ENCODE measurements at regions not wholly inside any gene's neighbourhood (a gene's known extent, or its start where the extent isn't known, plus 50 kb on each side); places are given as distances from the start of the nearest gene placed in this dataset.
"Not testable (repeated sequence)": the region's sequence is repeated elsewhere in the genome, so short reads cannot be mapped to it uniquely, and the experiment has no call there.

DNA sequence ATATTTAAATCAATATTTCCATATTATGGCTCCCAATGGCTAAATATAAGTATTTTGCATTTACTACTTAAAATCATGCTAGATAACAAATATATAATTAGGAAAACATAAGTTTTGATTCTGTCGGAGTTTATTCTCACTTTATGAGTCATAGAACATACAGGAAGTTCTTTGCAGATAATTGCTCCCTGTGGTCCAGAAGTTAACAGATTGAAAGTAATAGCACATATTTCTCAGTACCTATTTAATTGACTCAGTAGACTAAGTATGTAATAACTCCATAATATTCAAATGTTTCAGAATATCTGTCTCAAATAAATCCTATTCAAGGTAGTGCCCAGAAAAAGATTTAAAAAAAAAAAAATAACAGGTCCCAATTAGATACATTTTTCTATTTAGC lies 806.0 kb upstream of the ATXN7L3B start:
- no peak for DNase-seq

DNA sequence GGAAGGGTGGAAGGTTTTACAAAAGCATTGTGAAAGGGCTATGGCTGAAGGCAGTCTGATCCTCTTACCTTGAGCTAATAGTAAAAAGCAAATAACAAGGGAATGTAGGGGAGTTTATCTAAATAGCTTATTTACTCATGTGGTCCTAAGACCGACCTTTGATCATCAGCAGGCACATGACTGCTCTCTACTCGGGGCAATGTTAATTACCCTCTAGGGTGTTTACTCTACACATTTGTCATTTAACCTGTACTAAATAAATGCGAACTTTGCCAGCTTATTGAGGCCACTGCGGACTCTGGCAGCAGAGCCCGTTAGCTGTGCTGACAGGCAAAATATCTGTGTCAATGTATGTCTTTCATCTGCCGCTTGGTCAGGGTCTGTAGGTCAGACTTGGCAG lies 768.3 kb upstream of the ATXN7L3B start:
- DNase-seq, result no peak

DNA sequence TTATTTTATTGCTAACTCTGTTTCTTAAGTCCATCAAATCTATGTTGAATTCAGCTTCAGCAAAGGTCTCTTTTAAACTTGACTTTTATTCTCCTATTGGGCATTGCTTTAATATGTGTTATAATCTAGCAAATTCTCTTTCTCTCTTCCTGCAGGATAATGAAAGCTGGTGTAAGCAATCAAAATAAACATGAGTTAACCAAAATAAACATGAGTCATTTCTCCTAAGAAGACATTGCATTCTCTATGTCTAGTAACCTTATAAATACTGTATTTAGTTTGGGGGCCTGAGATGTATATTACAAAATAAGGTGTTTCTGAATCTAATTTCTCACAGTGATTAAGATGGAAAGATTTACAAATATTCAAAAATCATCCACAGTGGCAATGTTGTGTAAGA lies 739.1 kb upstream of the ATXN7L3B start:
- DNase-seq, result no peak

DNA sequence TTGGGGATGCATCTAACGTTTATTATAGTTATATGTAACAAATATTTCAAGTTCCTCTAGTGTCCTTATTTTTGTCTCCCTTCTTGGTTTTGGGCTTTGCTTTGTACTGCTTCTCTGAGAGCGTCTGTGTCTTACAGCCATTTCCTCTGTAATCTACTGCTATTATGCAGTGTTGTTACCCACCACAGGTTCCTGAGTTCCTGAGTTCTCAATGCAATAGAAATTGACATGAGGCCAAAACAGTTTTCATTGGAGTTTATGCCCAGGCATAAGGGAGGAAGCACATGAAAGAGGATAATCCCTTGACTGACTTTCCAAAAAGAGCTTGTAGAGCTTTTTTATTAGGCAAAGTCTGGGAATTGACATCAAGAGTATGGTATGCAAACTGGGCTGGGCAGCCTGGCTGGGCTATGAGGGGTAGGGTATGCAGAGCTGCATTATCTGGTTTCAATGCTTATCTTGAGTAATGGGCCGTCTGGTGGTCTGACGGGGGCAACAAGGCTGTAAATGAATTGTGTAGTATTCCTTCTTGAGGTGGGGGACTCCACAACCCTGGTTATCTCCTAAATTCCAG lies 722.5 kb upstream of the ATXN7L3B start:
- no peak for DNase-seq

DNA sequence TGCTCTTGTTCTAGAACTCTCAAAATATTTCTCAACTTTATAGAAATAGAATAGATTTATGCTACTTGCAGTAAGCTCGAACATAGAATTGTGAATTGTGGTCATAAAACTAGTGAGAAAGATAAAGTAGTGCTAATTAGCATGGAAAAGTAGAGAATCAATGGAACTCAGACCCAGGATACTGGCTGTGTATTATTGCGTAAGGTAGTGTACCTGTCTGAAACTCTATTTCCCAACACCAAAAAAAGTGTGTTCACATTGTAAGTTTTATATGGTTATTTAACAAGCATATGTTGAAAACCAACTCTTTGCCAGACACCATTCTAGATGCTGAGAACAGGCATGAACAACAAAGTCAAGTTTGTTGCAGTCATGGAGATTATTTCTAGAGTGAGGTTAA lies 720.5 kb upstream of the ATXN7L3B start:
- DNase-seq, result no peak

DNA sequence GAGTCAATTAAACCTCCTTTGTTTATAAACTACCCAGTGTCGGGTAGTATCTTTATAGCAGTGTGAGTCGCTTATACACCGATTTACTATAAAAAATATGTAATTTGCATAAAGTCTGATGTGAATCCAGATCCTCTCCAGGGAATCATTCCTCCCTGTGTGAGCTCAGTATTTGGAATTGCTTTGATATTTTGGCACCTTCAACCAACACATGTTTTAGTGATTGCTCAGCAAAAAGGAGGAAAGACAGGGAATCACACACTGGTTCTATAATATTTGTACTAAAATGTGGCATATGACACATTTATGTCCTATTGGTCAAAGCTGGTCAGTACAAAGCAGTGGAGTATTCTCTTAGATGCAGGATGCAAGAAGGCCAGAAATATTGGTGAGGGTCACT lies 703.9 kb upstream of the ATXN7L3B start:
- DNase-seq, result no peak

DNA sequence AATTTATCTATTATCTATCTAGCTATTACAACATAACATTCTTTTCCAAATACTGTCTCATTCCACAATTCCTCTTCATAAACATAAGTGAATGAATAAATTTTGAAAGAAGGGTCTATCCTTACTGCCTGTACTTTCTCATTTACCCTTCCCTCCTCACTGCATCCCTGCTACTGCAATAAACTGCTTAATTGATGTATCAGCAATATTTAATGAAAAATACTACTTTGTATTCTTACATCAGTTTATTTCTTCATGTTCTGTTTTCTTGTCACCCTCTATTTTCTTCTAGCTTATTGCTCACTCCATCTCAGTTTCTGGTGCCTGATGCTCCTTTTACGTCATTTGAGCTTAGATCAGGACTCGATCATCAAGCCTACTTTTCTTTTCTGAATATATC lies 695.7 kb upstream of the ATXN7L3B start:
- no peak for DNase-seq

DNA sequence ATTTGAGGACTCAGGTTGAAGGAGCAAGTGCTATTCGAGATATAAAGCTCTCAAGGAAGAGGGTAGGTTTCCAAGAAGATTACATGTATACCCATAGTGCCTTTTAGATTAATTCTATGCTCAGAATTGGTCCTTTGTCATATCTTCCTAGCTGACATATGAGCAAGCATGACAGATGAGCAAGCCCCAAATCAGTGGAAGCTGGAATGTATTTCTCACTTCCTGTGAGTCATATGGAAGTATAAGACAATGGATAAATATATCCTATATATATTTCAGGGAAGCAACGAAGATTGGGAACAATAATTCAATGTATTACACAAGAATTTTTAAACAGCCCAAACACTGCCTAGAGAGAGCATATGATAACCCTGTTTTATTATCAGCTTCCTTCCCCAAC lies 674.1 kb upstream of the ATXN7L3B start:
- no peak for DNase-seq

DNA sequence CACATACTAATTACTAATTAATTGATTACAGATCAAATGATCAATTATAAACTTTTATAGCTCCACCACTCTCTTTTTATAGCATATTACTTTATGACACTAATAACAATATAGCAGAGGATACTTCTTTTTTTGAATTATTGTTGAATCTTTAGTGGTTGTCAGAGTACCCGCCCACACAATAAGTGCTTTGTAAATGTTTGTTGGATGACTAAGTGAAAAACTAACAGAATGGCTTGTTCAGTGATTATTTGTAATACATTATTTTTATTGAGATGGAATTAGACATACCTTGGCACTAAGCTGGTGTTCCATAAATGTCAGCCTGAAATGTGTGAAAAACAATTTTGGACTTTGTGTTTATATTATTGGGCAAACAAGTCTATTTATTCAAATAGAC lies 670.5 kb upstream of the ATXN7L3B start:
- DNase-seq, result no peak

DNA sequence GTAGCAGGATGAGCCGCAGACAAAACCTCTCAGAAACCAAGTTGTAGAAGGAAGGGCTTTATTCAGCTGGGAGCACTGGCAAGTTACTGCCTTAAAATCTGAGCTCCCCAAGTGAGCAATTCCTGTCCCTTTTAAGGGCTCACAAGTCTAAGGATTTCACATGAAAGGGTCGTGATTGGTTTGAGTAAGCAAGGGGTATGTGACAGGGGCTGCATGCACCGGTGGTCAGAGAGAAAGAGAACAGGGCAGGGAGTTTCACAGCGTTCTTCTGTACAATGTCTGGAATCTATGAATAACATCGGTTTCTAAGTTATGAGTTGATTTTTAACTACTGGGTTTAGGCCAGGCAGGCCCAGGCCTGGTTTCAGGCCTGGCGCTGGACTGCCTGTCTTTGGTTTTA lies 660.3 kb upstream of the ATXN7L3B start:
- not testable (repeated sequence) for DNase-seq

DNA sequence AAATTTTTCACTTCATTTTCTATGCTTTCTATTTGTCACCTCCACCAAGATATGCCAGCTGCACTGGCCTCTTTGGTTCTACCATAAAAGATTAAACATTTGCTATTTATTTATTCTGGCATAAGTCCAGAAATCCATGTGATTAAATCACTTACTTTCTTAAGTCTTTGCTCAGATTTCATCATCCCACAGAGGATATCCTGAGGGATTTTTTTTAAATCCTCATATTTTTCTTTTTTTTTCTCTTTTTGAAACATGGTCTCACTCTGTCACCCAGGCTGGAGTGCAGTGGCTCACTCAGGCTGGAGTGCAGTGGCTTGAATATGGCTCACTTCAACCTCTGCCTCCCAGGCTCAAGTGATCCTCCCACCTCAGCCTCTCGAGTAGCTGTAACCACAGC lies 645.4 kb upstream of the ATXN7L3B start:
- DNase-seq, result no peak

DNA sequence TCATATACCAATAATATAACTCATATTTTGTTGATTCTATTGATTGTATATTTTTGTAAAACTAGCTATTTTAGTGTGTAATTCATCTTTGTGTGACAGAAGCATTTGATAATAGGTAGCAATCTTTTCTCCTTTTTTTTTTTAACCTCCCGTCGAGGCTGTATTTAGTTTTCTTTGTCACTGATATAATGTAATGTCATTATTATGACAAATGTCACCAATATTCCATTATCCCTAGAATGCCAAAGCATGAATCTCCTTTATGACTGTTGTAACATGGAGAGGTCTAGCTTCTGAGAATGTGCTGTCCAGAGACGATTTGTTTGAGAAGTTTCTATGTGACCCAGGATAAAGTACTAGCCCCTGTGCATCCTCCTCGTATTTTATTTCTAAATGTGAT lies 639.0 kb upstream of the ATXN7L3B start:
- no peak for DNase-seq

DNA sequence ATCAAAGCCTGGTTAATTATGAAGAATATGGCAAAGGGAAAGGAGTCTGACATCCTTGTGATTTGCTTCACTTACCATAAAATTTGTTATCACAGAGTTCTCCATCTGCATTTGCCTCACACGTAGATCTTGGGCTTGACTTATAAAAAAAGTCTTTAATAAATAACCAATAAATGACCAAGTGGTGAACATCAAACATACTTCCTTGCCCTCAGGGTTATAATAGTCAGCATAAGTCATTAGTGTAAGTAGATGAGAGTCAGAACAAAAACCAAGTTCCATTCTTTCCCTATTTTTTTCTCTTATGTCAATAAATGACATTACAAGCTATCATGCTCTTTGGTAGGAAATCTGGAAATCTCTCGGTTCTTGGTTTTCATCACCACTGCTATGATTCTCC lies 635.4 kb upstream of the ATXN7L3B start:
- DNase-seq, result no peak

DNA sequence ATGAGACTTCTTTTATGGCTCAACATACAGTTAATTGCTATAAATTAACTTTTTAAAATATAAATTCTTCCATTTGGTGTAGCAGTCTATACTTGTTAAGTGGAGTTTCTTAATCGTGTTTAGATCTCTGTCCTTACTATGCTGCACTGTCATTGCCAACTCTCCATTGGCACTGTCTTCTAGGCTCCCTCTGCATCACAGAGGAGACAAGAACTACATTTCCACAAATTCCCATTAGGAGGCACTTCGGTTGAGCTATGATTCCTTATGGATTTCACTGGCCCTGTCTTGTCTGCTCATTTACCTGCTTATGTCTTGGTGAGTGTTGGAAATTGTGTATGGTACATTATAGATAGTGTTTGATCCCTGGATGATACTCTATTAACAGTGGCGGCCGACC lies 630.9 kb upstream of the ATXN7L3B start:
- DNase-seq, result no peak

DNA sequence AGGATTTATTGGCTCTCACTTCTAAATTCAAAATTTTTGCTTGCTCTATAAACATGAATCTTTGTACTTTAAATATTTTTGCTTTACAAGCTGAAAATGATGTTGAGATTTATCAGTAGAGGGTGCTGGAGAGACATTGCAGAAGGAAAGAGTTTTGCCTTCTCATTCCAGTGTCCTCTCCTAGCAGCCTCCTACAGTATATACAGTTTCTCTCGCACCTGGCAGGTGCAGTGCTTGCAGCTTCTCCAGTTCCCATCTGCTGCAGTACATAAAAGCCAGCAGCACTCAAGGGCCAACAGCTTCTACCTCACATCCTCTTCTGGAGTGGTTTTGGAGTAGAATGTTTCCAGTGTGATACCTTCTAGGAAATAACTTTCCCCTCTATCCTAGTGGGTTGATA lies 601.8 kb upstream of the ATXN7L3B start:
- DNase-seq, result no peak

DNA sequence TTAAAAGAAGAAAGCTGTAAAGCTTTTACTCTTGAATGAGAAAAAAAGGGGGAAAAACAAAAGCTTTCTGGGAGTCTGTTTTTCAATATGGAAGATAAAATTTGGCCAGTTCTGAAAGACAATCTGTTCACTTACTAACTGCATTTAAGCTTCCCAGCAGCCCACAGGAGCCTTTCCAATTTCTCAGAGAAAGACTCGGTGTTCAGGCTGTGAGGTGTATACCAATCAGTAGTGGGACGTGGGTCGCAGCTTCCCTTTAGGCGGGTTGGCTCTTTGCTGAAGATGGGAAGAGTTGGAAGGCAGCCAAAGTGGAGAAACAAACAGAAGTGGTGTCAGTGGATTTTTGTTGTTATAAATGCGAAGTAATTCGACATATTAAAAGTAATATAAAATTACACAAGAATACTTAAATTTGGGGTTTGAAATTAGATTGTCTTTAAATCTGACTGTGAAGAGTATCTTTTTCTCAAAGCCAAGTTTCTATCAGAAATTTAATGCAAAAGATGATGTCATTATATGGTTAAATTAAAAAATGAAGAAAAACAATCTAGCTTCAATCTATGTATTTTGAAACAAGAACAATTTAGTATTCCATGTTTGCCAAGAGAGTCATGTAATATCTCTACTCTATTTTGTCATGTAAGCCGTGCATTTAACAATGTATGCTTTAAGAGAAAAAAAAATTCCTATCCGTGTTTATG lies 590.2 kb upstream of the ATXN7L3B start:
- DNase-seq, result no peak

DNA sequence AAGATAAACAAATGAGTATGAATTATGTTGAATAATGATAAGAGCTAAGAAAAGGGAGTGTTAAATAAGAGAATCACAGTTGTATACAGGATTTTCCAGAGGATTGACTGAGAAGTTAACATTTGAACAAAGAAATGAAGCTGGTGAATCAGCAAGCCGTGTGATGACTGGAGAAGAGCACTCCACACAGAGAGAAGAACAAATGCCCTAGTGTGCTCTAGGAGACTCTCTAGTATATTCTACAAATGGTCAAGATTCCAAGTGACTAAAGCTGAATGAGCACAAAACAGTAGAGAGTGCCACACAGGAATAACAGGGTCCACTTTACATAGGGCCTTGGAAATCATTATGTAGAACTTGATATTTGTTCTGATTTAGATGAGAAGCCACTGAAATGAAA lies 587.1 kb upstream of the ATXN7L3B start:
- DNase-seq, result no peak

DNA sequence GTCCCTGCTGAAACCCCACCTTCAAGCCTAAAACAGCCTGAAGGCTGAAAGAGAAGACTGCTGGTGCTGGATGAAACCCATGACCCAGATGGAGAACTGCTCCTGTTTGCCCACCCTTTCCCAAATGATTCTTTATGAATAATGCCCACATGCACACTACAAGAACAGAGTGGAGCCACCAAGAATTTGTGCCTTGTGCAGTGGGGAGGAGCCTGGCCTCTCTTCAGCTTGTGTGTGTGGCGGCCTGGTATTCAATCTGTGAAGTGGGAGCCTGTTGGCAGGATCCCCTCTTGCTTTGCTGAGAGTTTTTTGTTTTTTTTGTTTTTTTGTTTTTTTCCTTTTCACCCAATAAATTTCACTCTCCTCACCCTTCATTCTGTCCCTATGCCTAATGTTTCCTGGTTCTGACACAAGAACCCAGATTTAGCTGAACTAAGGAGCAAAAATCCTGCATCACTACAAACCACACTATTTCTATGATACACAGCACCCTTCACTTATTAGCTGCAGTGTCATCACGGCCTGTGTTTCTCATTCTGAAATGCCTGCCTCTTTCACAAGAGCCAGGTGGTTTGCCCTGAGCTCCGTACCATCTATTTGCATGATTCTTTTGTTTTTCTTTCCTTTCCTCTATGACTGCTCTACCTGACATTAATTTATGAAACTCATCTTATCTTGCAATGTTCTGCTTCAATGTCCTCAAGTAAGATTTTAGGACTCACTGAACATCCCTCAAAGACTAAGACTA lies 585.5 kb upstream of the ATXN7L3B start:
- no peak for DNase-seq

DNA sequence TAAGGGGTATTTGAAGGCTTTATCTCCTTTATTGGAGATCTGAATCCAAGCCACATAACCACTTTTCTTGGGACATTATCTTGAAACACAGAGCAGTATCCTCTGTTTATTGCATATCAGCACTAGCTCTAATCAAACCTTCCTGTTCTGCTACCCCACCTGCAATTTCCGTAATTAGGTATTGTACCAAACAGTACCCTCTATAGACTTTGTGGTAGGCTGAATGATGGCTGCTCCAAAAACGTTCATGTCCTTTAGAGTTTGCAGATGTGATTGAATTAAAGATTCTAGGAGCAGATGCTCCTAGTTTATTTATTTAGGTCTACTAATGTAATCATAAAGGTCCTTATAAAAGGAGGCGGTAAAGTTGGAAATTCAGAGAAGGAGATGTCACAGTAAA lies 573.0 kb upstream of the ATXN7L3B start:
- no peak for DNase-seq

DNA sequence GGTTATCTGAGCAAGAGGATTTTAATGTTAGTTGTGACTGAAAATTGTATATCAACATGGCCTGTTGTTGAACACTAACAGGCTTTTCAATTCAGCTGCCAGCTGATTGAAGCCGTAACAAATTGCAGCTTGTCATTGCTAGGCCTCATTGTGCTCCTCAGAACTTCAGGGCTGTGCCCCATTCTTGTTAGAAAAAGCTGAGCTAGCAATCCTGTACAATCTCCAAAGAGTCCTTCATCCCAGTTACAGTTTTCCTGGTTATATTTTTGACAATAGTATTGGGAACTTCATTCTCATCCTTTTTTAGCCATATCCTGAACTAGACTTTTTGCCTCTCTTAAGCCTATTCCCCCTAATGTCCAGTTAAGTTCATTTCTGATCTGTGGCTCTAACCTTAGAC lies 564.1 kb upstream of the ATXN7L3B start:
- no peak for DNase-seq

DNA sequence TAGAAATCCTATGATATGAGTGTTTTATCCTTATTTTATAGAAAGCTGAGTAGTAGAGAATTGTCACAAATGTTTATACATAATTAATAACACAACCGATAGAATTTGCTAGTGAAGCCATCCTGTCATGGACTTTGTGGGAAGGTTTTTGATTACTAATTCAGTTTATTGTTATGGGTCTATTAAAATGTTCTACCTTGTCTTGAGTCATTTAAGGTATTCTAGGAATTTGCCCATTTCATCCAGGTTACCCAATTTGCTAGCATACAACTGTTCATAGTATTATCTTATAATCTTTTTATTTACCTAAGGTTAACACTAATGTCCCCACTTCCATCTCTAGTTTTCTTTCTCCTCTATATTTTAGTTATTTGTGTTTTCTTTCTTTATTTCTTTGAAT lies 553.1 kb upstream of the ATXN7L3B start:
- no peak for DNase-seq

DNA sequence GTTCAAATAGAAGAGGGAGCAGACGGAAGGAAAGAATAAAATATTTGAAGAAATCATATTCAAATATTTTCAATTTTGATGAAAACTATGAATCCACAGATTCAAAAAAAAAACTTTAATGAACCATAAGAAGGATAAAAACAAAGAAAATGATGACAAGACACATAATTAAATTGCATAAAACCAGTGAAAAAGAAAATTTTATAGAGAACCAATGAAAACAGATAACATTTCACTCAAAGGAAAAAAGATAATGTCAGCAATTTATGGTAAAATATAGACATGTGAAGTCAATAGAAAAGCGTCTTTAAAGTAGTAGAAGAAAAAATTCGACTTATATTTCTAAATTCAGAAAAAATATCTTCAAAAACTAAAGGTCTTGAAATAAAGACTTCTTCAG lies 546.5 kb upstream of the ATXN7L3B start:
- no peak for DNase-seq

DNA sequence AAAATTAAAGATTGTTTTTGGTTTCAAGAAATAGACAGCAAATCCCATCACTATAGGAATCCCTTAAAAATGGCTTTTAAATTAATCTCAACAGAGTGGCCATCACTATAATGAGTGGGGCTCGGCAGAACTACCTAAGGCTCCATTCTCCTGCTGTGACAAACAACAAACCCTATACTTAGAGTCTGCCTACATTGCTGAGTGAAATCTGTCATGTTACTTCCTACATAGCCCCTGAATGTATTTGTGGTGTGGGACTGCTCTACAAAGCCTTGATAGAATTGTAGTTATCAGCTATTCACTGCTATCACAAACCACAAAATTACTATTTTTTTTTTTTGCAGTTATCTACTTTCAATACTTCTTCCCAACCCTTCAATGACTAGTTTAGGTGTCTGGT lies 538.7 kb upstream of the ATXN7L3B start:
- no peak for DNase-seq

DNA sequence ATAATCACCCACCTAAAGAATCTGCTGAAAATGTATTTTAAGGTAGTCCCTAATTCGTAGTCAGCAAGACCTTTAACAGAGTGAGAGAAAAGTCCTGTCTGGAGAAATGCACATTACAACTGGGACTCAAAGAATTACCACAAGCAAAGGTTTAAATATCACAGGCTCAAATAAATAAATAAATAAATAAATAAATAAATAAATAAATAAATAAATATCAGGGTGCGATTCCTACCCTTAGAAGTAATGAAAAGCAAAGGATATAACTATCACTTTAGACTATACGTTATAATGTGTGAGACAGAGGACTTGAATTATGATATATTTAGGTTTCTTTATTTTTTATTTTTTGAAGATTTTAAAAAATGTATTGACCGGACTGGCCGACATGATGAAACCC lies 522.5 kb upstream of the ATXN7L3B start:
- no peak for DNase-seq

DNA sequence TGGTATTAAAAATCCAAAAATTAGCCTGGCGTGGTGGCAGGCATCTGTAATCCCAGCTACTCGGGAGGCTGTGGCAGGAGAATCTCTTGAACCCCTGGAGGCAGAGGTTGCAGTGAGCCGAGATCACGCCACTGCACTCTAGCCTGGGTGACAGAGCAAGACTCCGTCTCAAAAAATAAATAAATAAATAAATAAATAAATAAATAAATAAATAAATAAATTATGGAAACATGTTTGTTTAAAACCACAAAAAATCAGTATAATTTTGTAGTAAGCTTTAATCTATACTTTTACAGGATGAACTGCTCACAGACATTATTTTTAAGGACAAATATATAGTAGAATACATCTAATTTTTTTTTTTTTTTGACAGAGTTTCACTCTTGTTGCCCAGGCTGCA lies 521.3 kb upstream of the ATXN7L3B start:
- DNase-seq, result not testable (repeated sequence)

Measured in NCI-H1092 treated with DMSO at 0.1 percent for 48 hours (cell line).